IMR-90 (cell line): ENCODE measurements at regions not wholly inside any gene's neighbourhood (a gene's known extent, or its start where the extent isn't known, plus 50 kb on each side); places are given as distances from the start of the nearest gene placed in this dataset.

ENCODE experiments used
- ATAC-seq: fragments of 200-7000 bp; cut with Tn5 transposase; 2 replicates; pipeline ENCODE4 v1.9.1; 2020; ENCODE audit warnings: low read depth, mild to moderate bottlenecking, moderate library complexity
- BruUV-seq: library from RNA; stranded (reverse); fragments of 400-500 nt; replicated peaks from 2 replicates; lab custom pipeline; 2021; lab: Mats Ljungman, UMichigan
- CTCF ChIA-PET: fragments of 300-600 bp; formaldehyde crosslinking; extraction: SDS; loops from one replicate; lab custom pipeline; 2021; ENCODE audit warnings: antibody characterized with exemption; lab: Yijun Ruan, JAX
- POLR2A ChIA-PET: fragments of 300-600 bp; sonication (Branson Sonifier 250); formaldehyde crosslinking; loops from one replicate; lab custom pipeline; 2022; ENCODE audit warnings: antibody characterized with exemption; ENCODE audit not compliant: unreplicated experiment; lab: Charles Lee
- DNase-seq: peaks from one replicate; pipeline ENCODE4 v3.0.0; 2013
- H2AFZ ChIP-seq: replicated peaks from 2 replicates; pipeline ENCODE3; 2013; ENCODE audit warnings: low read length, mild to moderate bottlenecking; ENCODE audit not compliant: poor library complexity
- H2AK5ac ChIP-seq: 2 replicates; pipeline ENCODE4 v1.6.1; 2013; ENCODE audit warnings: low read depth, low read length, inconsistent platforms
- H2AK9ac ChIP-seq: replicated peaks from 2 replicates; pipeline ENCODE3; 2013; ENCODE audit warnings: mild to moderate bottlenecking, low read depth, low read length, moderate library complexity; ENCODE audit not compliant: poor library complexity
- H2BK120ac ChIP-seq: 2 replicates; pipeline ENCODE4 v1.6.1; 2013; ENCODE audit warnings: low read depth, low read length, inconsistent platforms
- H2BK15ac ChIP-seq: 3 replicates; pipeline ENCODE4 v1.6.1; 2013; ENCODE audit warnings: low read depth, low read length, inconsistent platforms
- H2BK20ac ChIP-seq: 2 replicates; pipeline ENCODE4 v1.6.1; 2013; ENCODE audit warnings: low read depth, mild to moderate bottlenecking, inconsistent platforms, low read length, moderate library complexity
- H2BK5ac ChIP-seq: 2 replicates; pipeline ENCODE4 v1.6.1; 2013; ENCODE audit warnings: mild to moderate bottlenecking, low read depth, low read length, inconsistent platforms; ENCODE audit not compliant: poor library complexity, severe bottlenecking
- H3K14ac ChIP-seq: replicated peaks from 2 replicates; pipeline ENCODE4 v1.6.1; 2013; ENCODE audit warnings: low read depth, low read length, inconsistent platforms
- H3K18ac ChIP-seq: 2 replicates; pipeline ENCODE4 v1.6.1; 2013; ENCODE audit warnings: low read depth, low read length, control low read depth
- H3K23ac ChIP-seq: 2 replicates; pipeline ENCODE4 v1.6.1; 2013; ENCODE audit warnings: low read depth, low read length, inconsistent platforms
- H3K27ac ChIP-seq: 2 replicates; pipeline ENCODE4 v1.5.1; 2013; ENCODE audit warnings: mild to moderate bottlenecking, control low read depth, low read length; ENCODE audit not compliant: insufficient read depth
- H3K27me3 ChIP-seq: 2 replicates; pipeline ENCODE4 v1.6.1; 2013; ENCODE audit warnings: low read length; ENCODE audit not compliant: control insufficient read depth, insufficient read depth
- H3K36me3 ChIP-seq: 2 replicates; pipeline ENCODE4 v1.6.1; 2013; ENCODE audit warnings: low read length, mixed read lengths; ENCODE audit not compliant: control insufficient read depth, insufficient read depth
- H3K4ac ChIP-seq: 2 replicates; pipeline ENCODE4 v1.6.1; 2013; ENCODE audit warnings: low read depth, low read length, inconsistent platforms
- H3K4me1 ChIP-seq: 2 replicates; pipeline ENCODE4 v1.6.1; 2013; ENCODE audit warnings: low read length, mixed read lengths; ENCODE audit not compliant: control insufficient read depth, insufficient read depth
- H3K4me2 ChIP-seq: 2 replicates; pipeline ENCODE4 v1.6.1; 2013; ENCODE audit warnings: low read depth, mild to moderate bottlenecking, control low read depth, low read length, moderate library complexity
- H3K4me3 ChIP-seq: 2 replicates; pipeline ENCODE4 v1.5.1; 2013; ENCODE audit warnings: low read depth, mild to moderate bottlenecking, control low read depth, low read length, moderate library complexity; ENCODE audit not compliant: insufficient read depth
- H3K56ac ChIP-seq: 2 replicates; pipeline ENCODE4 v1.6.1; 2013; ENCODE audit warnings: low read length, inconsistent platforms; ENCODE audit not compliant: insufficient read depth; ENCODE audit errors: extremely low read depth
- H3K79me1 ChIP-seq, 2 experiments: 2 replicates each; pipeline ENCODE4 v1.6.1; 2013; ENCODE audit warnings: low read length in 2 of 2, inconsistent platforms in 1 of 2, low read depth in 1 of 2
- H3K9ac ChIP-seq: 2 replicates; pipeline ENCODE4 v1.6.1; 2013; ENCODE audit warnings: low read depth, low read length, control low read depth
- H3K9me1 ChIP-seq: 2 replicates; pipeline ENCODE4 v1.6.1; 2013; ENCODE audit warnings: low read length, inconsistent platforms; ENCODE audit not compliant: insufficient read depth
- H3K9me3 ChIP-seq: 2 replicates; pipeline ENCODE4 v1.6.1; 2013; ENCODE audit warnings: low read length; ENCODE audit not compliant: control insufficient read depth, insufficient read depth
- H4K20me1 ChIP-seq: 2 replicates; pipeline ENCODE4 v1.6.1; 2013; ENCODE audit warnings: low read length, inconsistent platforms; ENCODE audit not compliant: insufficient read depth
- H4K5ac ChIP-seq: 2 replicates; pipeline ENCODE4 v1.6.1; 2013; ENCODE audit warnings: mild to moderate bottlenecking, low read depth, low read length, control low read depth
- H4K8ac ChIP-seq, 2 experiments: 2 replicates each; pipeline ENCODE4 v1.6.1; 2013; ENCODE audit warnings: low read depth in 2 of 2, low read length in 2 of 2, control low read depth in 1 of 2, inconsistent platforms in 1 of 2
- H4K91ac ChIP-seq: 2 replicates; pipeline ENCODE4 v1.6.1; 2013; ENCODE audit warnings: low read depth, low read length, inconsistent platforms; ENCODE audit not compliant: insufficient read depth
- BHLHE40 ChIP-seq: fragments of 150-350 bp; IDR thresholded peaks from 2 replicates; pipeline ENCODE4 v1.6.1; 2016; ENCODE audit warnings: mild to moderate bottlenecking, low read depth, low read length
- CEBPB ChIP-seq: IDR thresholded peaks from 2 replicates; pipeline ENCODE4 v1.6.1; 2012; ENCODE audit warnings: low read depth, low read length, improper control_type of control experiment
- CHD1 ChIP-seq: IDR thresholded peaks from 2 replicates; pipeline ENCODE4 v1.6.1; 2012; ENCODE audit warnings: low read depth, low read length, improper control_type of control experiment
- FOS ChIP-seq: fragments of 150-350 bp; IDR thresholded peaks from 2 replicates; pipeline ENCODE4 v1.6.1; 2016; ENCODE audit warnings: low read depth, low read length
- MAFK ChIP-seq: IDR thresholded peaks from 2 replicates; pipeline ENCODE4 v1.6.1; 2012; ENCODE audit warnings: low read depth, low read length, improper control_type of control experiment
- MAZ ChIP-seq: IDR thresholded peaks from 2 replicates; pipeline ENCODE4 v1.6.1; 2012; ENCODE audit warnings: low read depth, mild to moderate bottlenecking, low read length, improper control_type of control experiment, moderate library complexity, borderline replicate concordance
- MXI1 ChIP-seq: IDR thresholded peaks from 2 replicates; pipeline ENCODE4 v1.6.1; 2012; ENCODE audit warnings: low read depth, mild to moderate bottlenecking, low read length, moderate library complexity, borderline replicate concordance
- NFE2L2 ChIP-seq: fragments of 150-350 bp; IDR thresholded peaks from 2 replicates; pipeline ENCODE4 v1.6.1; 2016; ENCODE audit warnings: low read depth, mild to moderate bottlenecking, low read length
- POLR2A ChIP-seq: IDR thresholded peaks from 2 replicates; pipeline ENCODE4 v1.6.1; 2012; ENCODE audit warnings: mild to moderate bottlenecking, low read depth, low read length
- RAD21 ChIP-seq: IDR thresholded peaks from 2 replicates; pipeline ENCODE4 v1.6.1; 2012; ENCODE audit warnings: low read length, improper control_type of control experiment
- RCOR1 ChIP-seq: IDR thresholded peaks from 2 replicates; pipeline ENCODE4 v1.6.1; 2012; ENCODE audit warnings: mild to moderate bottlenecking, low read length, improper control_type of control experiment; ENCODE audit not compliant: insufficient replicate concordance
- RFX5 ChIP-seq: IDR thresholded peaks from 2 replicates; pipeline ENCODE4 v1.8.0; 2012; ENCODE audit warnings: low read depth, mild to moderate bottlenecking, low read length, moderate library complexity
- SMC3 ChIP-seq: fragments of 150-350 bp; IDR thresholded peaks from 2 replicates; pipeline ENCODE4 v1.6.1; 2016; ENCODE audit warnings: low read depth, mild to moderate bottlenecking, antibody characterized with exemption, low read length, moderate library complexity
- WGBS, 2 experiments: methylation state at CpG; one replicate each; pipeline versions ENCODE4 v1.1.5 to v1.1.7; 2013; ENCODE audit warnings: missing lambda C conversion rate in 2 of 2; ENCODE audit not compliant: insufficient read length in 1 of 2; ENCODE audit errors: extremely low coverage in 2 of 2; 5-methylcytosine and 5-hydroxymethylcytosine counted together
- dilution Hi-C: fragments of 300-500 bp; cut with HindIII; formaldehyde crosslinking; loops from one replicate; pipeline ENCODE4 v1.14.3; 2018; ENCODE audit warnings: low sequenced_read_pairs; ENCODE audit not compliant: unreplicated experiment
- in situ Hi-C: fragments of 300-500 bp; cut with MboI; formaldehyde crosslinking; loops from 3 replicates; pipeline ENCODE4 v1.14.3; 2019; ENCODE audit warnings: low sequenced_read_pairs, inconsistent platforms, mixed read lengths
- intact Hi-C: fragments of 100-400 bp; cut with micrococcal nuclease; formaldehyde crosslinking; loops from 2 replicates; pipeline ENCODE4 v1.10.0; 2022
- TF ChIP-seq, protein P1 (sequence below): fragments of 150-350 bp; IDR thresholded peaks from 2 replicates; pipeline ENCODE4 v1.6.1; 2017; ENCODE audit warnings: mild to moderate bottlenecking, antibody characterized with exemption, low read length, low read depth
- TF ChIP-seq, protein P2 (sequence below): conservative IDR thresholded peaks from 2 replicates; pipeline ENCODE4 v1.5.1; 2012; ENCODE audit warnings: mild to moderate bottlenecking, low read depth, low read length, improper control_type of control experiment
- TF ChIP-seq, protein P3 (sequence below): fragments of 150-350 bp; IDR thresholded peaks from 2 replicates; pipeline ENCODE4 v1.6.1; 2016; ENCODE audit warnings: low read depth, mild to moderate bottlenecking, low read length, moderate library complexity, borderline replicate concordance

DNA sequence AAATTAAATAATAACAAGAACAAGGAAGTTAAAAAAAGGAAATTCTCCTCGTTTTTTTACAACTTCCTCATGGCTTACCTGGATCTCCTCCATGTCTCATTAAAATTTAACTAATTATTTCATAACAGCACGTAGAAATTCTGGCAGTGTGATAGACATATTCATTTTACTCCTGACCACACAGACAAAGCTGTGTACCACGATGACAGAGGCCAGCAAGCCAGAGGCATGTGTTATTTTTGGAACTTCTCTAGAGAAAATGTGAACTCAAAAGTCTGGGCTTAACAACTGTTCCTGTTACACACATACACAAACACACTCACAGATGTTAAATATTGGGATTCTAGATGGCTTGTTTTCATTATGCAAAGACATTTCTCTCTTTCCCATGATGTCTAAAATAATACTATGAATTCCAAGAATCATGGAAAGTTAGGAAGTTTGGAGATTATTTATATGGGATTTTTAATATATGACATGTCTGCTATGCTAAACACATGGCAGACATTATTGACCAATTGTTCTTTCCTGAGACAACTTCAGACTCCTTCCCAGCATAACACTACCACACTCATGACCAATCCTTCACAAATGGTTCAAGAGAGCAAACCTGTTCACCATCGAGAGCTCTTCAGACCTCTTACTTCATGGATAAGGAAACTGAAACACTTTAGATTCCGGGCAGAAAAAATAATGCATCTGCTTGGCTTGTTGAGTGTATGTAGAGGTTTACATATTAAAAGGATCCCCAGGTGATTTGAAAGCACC is 158.7 kb downstream of the DACT1 start:
- H3K4me3 ChIP-seq, result no peak overlapping the region
- no peaks in the 10 kb centered on the region for H3K9me1 ChIP-seq
- no peak overlapping the region for H3K27ac ChIP-seq
- BruUV-seq, result no TSS peak
- no peaks in the 10 kb centered on the region for H3K79me1 ChIP-seq
- H2AK9ac ChIP-seq, result no peak overlapping the region
- ATAC-seq (no peak), DNase-seq (no peak)
- H4K5ac ChIP-seq, result no peak overlapping the region
- peaks cover 4% of the 10 kb centered on the region; the same call in 1 of the 2 replicates for H3K4me1 ChIP-seq
- H3K56ac ChIP-seq, result no peak overlapping the region
- H2BK120ac ChIP-seq, result no peak overlapping the region
- no peak overlapping the region for H3K4me2 ChIP-seq
- no peaks in the 10 kb centered on the region for H3K9me3 ChIP-seq
- H2BK20ac ChIP-seq, result no peak overlapping the region
- no peaks in the 10 kb centered on the region for H4K20me1 ChIP-seq
- no peak overlapping the region for H4K8ac ChIP-seq
- no peak overlapping the region for H2AK5ac ChIP-seq
- CTCF ChIA-PET, result no interaction called here
- no peak overlapping the region for H3K4ac ChIP-seq
- H2BK5ac ChIP-seq, result no peak overlapping the region
- H3K23ac ChIP-seq, result no peak overlapping the region
- H2AFZ ChIP-seq, result no peak overlapping the region
- in situ Hi-C loops, result no loop called here
- no peak overlapping the region for H3K14ac ChIP-seq
- POLR2A ChIA-PET, result no interaction called here
- no peaks in the 10 kb centered on the region for H3K36me3 ChIP-seq
- peaks cover 15% of the 10 kb centered on the region for H3K27me3 ChIP-seq
- no peak overlapping the region for H3K9ac ChIP-seq
- dilution Hi-C loops, result no loop called here
- H3K18ac ChIP-seq, result no peak overlapping the region
- H4K91ac ChIP-seq, result no peak overlapping the region
- WGBS, 2 experiments, result no CpG with 5 or more reads among the region's 5 CpGs
- TF ChIP-seq, protein P1, sequence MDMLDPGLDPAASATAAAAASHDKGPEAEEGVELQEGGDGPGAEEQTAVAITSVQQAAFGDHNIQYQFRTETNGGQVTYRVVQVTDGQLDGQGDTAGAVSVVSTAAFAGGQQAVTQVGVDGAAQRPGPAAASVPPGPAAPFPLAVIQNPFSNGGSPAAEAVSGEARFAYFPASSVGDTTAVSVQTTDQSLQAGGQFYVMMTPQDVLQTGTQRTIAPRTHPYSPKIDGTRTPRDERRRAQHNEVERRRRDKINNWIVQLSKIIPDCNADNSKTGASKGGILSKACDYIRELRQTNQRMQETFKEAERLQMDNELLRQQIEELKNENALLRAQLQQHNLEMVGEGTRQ, result no peak
- TF ChIP-seq NFE2L2 (no peak), POLR2A (no peak), FOS (no peak), CEBPB (no peak), RAD21 (no peak), RFX5 (no peak), MXI1 (no peak), MAFK (no peak), RCOR1 (no peak), CHD1 (no peak), SMC3 (no peak), BHLHE40 (no peak), MAZ (no peak)
- TF ChIP-seq, protein P2, sequence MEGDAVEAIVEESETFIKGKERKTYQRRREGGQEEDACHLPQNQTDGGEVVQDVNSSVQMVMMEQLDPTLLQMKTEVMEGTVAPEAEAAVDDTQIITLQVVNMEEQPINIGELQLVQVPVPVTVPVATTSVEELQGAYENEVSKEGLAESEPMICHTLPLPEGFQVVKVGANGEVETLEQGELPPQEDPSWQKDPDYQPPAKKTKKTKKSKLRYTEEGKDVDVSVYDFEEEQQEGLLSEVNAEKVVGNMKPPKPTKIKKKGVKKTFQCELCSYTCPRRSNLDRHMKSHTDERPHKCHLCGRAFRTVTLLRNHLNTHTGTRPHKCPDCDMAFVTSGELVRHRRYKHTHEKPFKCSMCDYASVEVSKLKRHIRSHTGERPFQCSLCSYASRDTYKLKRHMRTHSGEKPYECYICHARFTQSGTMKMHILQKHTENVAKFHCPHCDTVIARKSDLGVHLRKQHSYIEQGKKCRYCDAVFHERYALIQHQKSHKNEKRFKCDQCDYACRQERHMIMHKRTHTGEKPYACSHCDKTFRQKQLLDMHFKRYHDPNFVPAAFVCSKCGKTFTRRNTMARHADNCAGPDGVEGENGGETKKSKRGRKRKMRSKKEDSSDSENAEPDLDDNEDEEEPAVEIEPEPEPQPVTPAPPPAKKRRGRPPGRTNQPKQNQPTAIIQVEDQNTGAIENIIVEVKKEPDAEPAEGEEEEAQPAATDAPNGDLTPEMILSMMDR, result no peak
- TF ChIP-seq, protein P3, sequence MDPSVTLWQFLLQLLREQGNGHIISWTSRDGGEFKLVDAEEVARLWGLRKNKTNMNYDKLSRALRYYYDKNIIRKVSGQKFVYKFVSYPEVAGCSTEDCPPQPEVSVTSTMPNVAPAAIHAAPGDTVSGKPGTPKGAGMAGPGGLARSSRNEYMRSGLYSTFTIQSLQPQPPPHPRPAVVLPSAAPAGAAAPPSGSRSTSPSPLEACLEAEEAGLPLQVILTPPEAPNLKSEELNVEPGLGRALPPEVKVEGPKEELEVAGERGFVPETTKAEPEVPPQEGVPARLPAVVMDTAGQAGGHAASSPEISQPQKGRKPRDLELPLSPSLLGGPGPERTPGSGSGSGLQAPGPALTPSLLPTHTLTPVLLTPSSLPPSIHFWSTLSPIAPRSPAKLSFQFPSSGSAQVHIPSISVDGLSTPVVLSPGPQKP, result no peak
- intact Hi-C loops, result no loop called here
- H2BK15ac ChIP-seq, result no peak overlapping the region
